SIG-M5 treated with dmso at 0.1 percent for 504 hours (cell line): ENCODE measurements at regions not wholly inside any gene's neighbourhood (a gene's known extent, or its start where the extent isn't known, plus 50 kb on each side); places are given as distances from the start of the nearest gene placed in this dataset.

Experiments
- DNase-seq: peaks from one replicate; lab custom pipeline; 2025; ENCODE audit not compliant: unreplicated experiment; lab: John Stamatoyannopoulos, UW

DNA sequence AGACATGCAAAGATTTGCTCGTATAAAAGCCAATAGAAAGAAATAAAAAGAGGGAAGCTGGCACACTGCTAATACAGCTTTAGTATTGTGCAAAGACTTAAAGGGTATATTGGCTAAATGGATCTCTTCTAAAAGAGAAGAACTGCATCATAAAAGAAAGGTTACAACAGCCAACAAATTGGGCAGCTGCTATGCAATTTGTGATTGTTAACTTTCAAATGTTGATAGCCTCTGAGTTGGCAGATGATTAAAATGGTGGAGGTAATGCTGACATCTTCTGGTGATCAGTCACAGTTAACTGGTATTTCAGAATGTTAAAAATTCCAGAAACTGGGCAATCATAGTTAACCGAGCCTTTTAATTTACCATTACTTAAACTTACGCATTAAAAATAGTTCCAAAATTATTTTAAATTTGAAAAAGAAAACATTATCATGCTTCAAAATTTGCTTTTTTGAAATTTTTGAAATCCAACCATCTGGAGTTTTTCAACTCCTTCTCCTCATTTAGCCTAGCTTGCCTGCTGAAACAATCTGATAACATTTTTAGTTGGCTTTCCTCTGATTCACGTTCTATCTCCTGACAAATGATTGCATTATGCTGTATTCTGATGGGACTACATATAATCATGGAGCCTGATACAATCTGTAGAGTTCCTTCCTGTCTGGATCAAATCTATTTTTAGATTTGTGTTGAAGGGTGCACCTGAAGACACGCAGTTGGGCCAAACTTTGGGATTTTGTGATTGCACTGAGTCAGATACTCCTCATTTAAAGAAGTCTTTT is 144.0 kb upstream of the PDZRN3 start:
- DNase-seq = no peak

- no peak for DNase-seq
Measured at GRCh38 chr3:73766599-73767381, 142.0 kb upstream of the PDZRN3 start.

DNA sequence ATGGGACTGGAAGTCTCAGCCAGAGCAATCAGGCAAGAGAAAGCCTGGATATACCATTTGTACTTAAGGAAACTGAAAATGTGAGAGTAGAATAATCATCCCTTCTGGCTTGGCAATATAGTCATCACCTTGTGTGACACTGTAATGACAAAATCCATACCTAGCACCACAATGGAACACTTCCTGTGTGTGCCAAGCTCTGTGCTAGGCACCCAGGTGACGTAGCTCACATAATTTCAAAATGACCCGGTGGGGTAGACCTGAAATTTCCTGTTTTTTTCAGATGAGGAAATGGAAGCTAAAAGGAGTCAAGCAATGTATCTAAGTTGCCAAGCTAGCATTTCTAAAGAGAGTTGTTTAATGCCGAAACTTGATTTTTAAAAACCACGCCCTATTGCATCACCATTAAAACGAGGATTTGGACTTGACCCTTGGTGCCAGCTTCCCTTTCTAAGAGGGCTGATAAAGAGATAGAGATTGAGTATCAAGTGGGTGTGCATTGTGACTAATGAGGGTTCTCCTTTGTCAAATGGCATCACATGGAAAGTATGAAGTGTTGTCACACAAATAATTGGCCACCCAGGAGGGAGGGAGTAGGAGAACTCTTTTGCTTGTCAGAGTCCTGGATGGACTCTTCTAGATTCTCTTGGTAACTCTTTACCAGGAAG is 141.3 kb upstream of the PDZRN3 start:
- no peak for DNase-seq

- DNase-seq = no peak
Measured at GRCh38 chr3:73762855-73763254, 138.1 kb upstream of the PDZRN3 start.

DNA sequence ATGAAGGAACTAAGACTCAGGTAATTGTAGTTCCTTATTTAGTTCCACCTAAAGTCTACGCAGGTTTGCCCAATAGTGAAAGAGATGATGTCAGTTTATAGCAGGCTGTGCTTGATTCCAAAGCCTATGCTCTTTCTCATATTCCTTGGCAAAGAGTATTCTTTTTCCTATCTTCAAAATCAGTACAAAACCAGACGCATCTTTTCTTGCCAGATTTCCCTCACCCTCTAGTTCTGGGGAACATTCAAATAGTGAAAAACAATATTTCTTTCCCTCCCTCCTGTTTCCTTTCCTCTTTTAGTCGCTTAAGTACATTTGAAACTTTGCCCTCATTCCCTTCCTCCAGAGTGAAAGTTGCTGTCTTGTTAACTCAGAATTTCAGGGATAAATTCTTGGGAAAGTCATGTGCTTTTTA is 134.6 kb upstream of the PDZRN3 start:
- no peak for DNase-seq

DNA sequence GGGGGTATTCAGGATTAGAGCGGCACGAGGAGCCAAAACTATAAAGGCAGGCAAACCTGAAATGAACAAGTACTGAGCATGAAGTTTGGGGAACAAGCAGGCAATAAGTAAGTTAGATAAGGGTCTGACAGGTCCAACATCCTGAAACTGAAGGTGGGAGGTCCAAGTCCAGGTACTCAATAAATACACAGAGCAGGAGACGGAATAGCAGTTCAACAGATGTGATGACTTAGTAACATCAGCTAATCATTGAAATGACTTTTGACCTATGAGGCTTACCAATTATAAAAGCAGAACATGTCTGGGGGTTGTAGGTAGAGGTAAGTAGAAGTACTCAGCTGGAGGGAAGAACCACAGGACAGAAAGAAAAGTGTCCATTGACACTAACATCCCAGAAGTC is 132.8 kb upstream of the PDZRN3 start:
- no peak for DNase-seq

GRCh38 chr3:73753985-73754384 is 129.2 kb upstream of the PDZRN3 start:
- DNase-seq = no peak

- no peak for DNase-seq
Measured at GRCh38 chr3:73752338-73752737, 127.6 kb upstream of the PDZRN3 start.

GRCh38 chr3:73746623-73747022 is 121.9 kb upstream of the PDZRN3 start:
- no peak for DNase-seq

- no peak for DNase-seq
Measured at GRCh38 chr3:73745526-73746191, 120.9 kb upstream of the PDZRN3 start.

- no peak for DNase-seq
Measured at GRCh38 chr3:73743551-73743950, 118.8 kb upstream of the PDZRN3 start.

DNA sequence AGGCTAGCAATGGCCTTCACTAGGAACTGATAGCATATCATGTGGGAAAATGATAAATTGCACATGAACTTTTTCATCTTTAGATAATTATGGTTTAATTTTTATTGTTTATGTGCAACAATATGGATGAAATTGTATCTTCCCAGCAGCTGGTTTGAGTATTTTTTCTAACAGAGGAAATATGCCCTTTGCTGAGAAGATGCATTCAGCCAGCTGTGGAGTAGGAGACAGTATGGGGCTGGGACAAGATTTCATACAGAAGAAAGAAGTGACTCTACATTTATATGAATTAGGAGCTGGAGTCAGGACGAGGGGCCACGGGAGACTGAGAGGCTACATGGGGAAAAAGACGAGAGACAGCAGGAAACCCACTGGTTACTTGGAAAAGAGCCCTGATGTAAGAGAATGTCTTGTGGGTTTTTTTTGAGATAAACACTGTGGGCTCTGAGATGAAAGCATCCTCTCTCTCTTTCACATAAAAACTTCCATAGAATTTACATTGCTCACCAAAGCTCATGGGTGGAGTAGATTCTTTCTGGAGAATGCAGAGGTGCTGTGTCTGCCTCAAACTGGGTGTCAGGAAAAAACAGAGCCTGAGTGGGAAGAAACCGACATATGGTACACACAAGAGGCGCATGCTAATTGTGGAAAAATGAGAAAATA is 115.2 kb upstream of the PDZRN3 start:
- DNase-seq = no peak

GRCh38 chr3:73738711-73739110 is 114.0 kb upstream of the PDZRN3 start:
- DNase-seq = no peak

GRCh38 chr3:73734211-73735089 is 109.7 kb upstream of the PDZRN3 start:
- no peak for DNase-seq

GRCh38 chr3:73733746-73734145 is 109.0 kb upstream of the PDZRN3 start:
- no peak for DNase-seq

GRCh38 chr3:73729969-73730440 is 105.3 kb upstream of the PDZRN3 start:
- DNase-seq = no peak

DNA sequence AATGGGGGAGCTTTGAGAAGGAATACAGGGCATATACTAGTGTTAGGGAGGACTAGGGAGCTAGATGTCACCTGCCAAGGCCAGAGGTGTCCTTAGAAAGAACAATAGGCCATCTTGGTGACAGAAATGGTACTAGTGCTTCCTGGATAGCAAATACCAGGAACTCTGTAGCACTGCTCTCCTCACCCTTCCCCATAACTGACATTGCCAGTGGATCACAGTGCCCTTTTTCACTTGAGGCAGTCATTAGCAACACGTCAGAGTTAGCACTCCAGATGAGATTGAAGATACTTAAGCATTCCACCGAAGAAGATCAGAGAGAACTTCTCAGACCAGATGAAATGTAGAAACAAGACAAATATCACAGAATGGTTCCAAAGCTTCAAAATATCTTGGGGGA is 103.1 kb upstream of the PDZRN3 start:
- no peak for DNase-seq

DNA sequence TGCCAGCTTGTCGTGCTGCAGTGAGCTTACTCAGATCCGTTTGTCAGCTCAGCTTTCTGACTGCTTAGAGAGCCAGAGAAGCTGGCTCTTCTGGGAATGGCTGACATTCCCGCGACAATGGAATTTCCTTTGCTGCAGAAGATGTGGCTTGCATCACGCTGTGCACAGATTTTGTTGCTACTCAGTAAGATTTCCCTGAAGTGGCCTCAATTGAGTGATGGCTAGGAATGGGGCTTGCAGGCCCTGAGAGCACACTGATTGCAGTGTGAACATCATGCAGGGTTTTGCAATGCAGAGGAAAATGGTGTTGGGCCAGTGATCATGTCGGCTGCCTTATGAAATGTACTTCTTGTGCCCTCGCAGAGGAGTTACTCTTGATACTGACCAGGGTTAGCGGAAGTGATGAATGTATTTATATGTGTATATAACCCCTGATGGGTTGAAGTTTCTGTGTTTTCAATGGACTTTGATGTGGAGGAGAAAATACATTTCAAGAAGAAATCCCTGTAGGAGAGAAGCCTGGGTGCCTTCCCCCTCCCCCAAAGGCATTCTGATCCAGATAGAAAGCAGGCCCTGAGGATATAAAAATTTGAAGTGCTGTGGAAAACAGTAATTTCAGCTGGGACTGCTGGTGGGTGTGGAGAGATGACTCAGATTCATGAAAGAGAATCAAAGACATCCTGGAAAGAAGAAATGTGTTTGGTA is 102.5 kb upstream of the PDZRN3 start:
- DNase-seq = no peak

DNA sequence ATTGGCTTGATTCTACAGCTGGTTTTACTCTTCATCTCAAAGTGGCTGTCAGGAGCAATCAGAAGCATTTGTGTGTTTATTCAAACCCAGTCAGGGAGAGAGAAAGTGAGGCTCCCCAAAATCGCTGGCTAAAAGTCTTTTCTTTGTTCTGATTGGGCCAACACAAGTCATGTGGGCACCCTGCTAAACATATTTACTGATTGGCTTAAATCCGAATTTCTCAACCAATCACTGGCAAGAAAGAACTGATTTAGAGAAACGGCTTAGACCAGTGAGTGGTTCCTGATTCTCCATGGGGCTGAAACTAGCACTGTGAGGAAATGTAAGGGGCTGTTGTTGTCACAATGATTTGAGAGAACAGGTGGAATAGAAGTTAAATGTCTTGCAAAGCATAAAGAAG is 98.9 kb upstream of the PDZRN3 start:
- DNase-seq = no peak
